ENCODE measurements at regions not wholly inside any gene's neighbourhood (a gene's known extent, or its start where the extent isn't known, plus 50 kb on each side); places are given as distances from the start of the nearest gene placed in this dataset.

- TF ChIP-seq CREB5 (CRISPR knock-in tag; IDR thresholded peaks at IDR 0.05; ENCODE audit: low read depth) = no peak
- TF ChIP-seq OSR1 (CRISPR knock-in tag; IDR thresholded peaks at IDR 0.05) = no peak
- no peak for TF ChIP-seq ZC3H10 (CRISPR knock-in tag; IDR thresholded peaks at IDR 0.05)
- no peak for TF ChIP-seq CSRNP3 (CRISPR knock-in tag; IDR thresholded peaks at IDR 0.05)
- TF ChIP-seq ESRRG (CRISPR knock-in tag; IDR thresholded peaks at IDR 0.05) = no peak
- no peak for TF ChIP-seq ARNTL (CRISPR knock-in tag; IDR thresholded peaks at IDR 0.05; ENCODE audit: borderline replicate concordance, low read depth)
- TF ChIP-seq PPARA (CRISPR knock-in tag; IDR thresholded peaks at IDR 0.05; ENCODE audit: borderline replicate concordance) = no peak
- no peak for ATAC-seq
These were observed 62.2 kb upstream of the DCC start for GRCh38 chr18:52277785-52278184.

- no peak for ATAC-seq
- TF ChIP-seq TSHZ2 (CRISPR knock-in tag; IDR thresholded peaks at IDR 0.05) = no peak
These were observed 61.8 kb upstream of the DCC start for GRCh38 chr18:52278191-52278590.

GRCh38 chr18:52280702-52281101 is 59.3 kb upstream of the DCC start:
- TF ChIP-seq CSRNP3 (CRISPR knock-in tag; IDR thresholded peaks at IDR 0.05) = no peak
- TF ChIP-seq GLIS3 (CRISPR knock-in tag; IDR thresholded peaks at IDR 0.05) = no peak
- TF ChIP-seq SNAI2 (CRISPR knock-in tag; IDR thresholded peaks at IDR 0.05) = no peak
- no peak for TF ChIP-seq ZFP3 (CRISPR knock-in tag; IDR thresholded peaks at IDR 0.05)
- TF ChIP-seq TOX (CRISPR knock-in tag; IDR thresholded peaks at IDR 0.05; ENCODE audit: borderline replicate concordance) = no peak
- TF ChIP-seq ISL1 (CRISPR knock-in tag; IDR thresholded peaks at IDR 0.05) = no peak
- TF ChIP-seq CREB5 (CRISPR knock-in tag; IDR thresholded peaks at IDR 0.05; ENCODE audit: low read depth) = no peak
- TF ChIP-seq ZC3H10 (CRISPR knock-in tag; IDR thresholded peaks at IDR 0.05) = no peak
- TF ChIP-seq ZFP30 (CRISPR knock-in tag; IDR thresholded peaks at IDR 0.05) = no peak
- no peak for TF ChIP-seq CSDC2 (CRISPR knock-in tag; IDR thresholded peaks at IDR 0.05)
- TF ChIP-seq PATZ1 (CRISPR knock-in tag; IDR thresholded peaks at IDR 0.05; ENCODE audit: borderline replicate concordance) = no peak
- no peak for TF ChIP-seq PPARA (CRISPR knock-in tag; IDR thresholded peaks at IDR 0.05; ENCODE audit: borderline replicate concordance)
- no peak for TF ChIP-seq OSR1 (CRISPR knock-in tag; IDR thresholded peaks at IDR 0.05)
- TF ChIP-seq ZNF70 (CRISPR knock-in tag; IDR thresholded peaks at IDR 0.05) = no peak
- no peak for TF ChIP-seq ESRRG (CRISPR knock-in tag; IDR thresholded peaks at IDR 0.05)
- no peak for TF ChIP-seq ZNF8 (CRISPR knock-in tag; IDR thresholded peaks at IDR 0.05)
- TF ChIP-seq BACH2 (CRISPR knock-in tag; IDR thresholded peaks at IDR 0.05; ENCODE audit: borderline replicate concordance) = no peak
- TF ChIP-seq TCF4 (CRISPR knock-in tag; IDR thresholded peaks at IDR 0.05; ENCODE audit: borderline replicate concordance) = no peak
- ATAC-seq = no peak

All from SK-N-SH treated with all-trans-retinoic acid at 6 μM for 48 hours (cell line).